HG02623 (cell line): ENCODE measurements at regions not wholly inside any gene's neighbourhood (a gene's known extent, or its start where the extent isn't known, plus 50 kb on each side); places are given as distances from the start of the nearest gene placed in this dataset.

Experiments
- ATAC-seq: cut with Tn5 transposase; IDR thresholded peaks from one replicate; pipeline ENCODE4 v1.9.1; 2021; ENCODE audit warnings: moderate library complexity; ENCODE audit not compliant: unreplicated experiment

DNA sequence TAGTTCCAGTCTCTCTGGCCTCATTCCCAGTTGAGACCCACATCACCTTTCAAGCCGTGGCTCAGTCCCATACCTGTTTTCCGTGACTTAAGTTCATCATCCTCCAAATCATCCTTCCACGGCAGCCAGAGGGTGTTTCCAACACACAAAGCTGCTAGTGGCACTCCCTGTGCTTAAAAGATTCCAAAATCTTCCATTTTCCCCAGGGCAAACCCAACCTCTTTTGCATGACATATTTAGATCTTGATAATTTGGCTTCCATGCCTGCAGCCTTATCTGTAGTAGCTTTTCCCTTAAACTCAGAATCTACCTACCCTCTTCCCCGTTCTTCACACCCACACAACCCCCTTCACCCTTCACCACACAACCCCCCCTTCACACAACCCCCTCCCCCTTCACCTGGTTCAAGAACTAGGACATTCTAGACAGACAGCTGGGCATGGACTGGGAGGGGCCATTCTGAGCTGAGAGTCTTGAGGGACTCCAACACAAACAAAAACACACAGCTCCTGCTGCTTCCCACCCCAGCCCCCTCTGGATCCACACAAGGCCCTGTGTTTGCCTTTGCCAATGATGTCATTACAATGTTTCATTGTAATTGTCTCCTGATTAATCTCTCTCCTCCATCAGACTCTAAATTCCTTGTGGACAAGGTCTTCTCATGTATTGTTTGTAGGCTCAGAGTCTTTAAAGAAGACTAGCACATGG is 268.2 kb downstream of the SH3GL2 start:
- no peak for ATAC-seq

DNA sequence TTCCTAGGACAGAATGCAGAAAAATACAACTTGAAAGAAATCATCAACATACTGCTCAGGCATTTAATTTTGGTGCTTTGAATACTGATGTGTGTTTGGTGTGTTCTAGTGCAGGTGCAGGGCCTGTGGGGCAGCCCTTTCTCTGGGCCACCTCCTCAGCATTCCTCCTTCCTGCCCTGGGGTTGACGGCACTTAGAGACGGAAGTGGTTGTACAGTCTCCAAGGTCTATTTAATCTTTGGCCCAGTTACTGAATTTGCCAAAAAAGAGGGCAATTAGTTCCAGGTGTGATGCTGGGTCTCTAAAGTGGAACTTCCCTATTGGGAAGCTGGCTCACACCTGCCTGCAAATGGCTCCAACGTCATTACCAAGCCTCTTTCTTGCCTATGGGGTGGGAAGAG is 269.0 kb downstream of the SH3GL2 start:
- ATAC-seq, result no peak

DNA sequence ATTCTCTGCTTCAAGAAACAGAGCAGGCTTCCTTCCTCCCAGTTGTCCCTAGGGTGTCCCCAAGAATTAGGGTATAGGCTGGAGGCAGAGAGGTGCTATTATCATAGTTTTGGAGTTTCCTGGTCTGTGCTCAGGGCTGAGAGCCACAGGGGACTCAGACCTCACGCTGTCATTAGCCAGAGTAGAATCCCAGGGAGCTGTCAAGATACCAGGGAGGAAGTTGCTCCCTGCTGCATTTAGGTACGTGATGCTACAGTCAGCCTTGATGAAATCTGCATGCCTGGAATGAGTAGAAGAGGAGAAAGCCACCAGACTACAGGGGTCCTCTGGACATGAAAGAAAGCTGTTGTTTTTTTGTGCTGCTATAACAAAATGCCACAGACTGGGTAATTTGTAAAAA is 273.2 kb downstream of the SH3GL2 start:
- no peak for ATAC-seq

DNA sequence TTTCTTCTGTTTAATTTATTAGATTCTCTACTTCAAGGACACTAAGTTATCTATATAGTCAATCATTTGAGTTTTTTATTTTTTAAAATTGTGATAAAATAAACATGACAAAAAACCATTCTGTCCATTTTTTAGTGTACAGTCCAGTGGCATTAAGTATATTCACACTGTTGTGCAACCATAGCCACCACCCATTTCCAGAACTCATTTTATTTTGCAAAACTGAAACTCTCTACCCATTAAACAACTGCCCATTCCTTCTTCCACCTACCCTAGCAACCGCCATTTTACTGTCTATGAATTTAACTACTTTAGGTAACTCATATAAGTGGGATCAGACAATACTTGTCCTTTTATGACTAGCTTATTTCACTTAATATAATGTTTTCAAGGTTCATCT is 275.6 kb downstream of the SH3GL2 start:
- ATAC-seq, result no peak

DNA sequence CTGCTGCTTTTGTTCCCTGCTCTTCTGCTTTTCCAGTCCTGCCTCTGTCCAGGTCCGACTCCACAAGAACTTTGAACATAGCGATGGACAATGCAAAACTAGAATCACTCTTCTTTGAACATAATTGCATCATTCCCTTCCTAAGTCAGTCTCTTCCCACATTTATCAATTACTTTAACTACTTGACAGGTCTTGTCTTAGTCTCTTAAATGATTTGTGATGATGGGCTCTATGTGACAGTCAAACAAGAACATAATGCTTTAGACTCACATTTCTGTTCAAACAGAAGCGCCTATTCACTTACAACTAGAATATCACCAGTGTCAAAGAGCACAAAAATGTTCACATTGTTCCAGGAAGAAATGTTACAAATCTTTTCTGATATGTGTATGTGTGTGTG is 278.1 kb downstream of the SH3GL2 start:
- no peak for ATAC-seq

DNA sequence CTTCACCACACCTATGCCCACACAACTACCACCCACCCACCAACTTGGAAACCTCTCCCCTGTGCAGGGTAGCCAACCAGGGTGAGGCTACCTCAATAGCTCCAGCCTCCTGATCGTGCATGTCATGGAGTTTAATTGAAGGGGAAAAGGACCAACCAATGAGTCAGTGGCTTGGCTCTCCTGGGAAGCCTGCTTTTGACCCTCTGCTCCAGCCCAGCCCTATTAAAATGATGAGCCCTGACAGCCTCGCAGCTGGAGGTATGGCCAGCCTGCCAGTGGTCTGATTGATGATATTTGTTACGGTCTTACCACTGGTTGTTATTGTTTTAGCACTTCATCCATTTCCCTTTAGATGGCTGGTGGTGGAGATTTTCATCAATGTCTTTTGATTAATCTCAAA is 280.4 kb downstream of the SH3GL2 start:
- ATAC-seq, result no peak

DNA sequence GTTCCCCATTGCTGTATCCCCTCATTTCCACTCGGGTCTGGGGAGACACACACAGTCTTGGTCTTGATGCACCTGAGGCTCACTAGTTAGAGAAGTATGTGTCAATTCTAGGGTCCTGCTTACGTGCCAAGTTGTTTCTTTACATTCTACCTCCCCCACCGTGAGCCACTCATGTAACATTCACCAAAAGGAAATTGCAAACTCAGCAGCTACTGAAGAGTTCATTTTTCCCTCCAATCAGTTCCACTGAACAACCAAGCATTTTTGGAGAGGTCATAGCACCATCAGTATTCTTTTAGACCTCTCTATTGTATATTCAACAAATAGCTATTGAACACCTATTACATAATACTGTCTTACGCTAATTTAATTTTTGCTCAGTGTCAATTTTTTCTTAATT is 281.1 kb downstream of the SH3GL2 start:
- ATAC-seq, result no peak

DNA sequence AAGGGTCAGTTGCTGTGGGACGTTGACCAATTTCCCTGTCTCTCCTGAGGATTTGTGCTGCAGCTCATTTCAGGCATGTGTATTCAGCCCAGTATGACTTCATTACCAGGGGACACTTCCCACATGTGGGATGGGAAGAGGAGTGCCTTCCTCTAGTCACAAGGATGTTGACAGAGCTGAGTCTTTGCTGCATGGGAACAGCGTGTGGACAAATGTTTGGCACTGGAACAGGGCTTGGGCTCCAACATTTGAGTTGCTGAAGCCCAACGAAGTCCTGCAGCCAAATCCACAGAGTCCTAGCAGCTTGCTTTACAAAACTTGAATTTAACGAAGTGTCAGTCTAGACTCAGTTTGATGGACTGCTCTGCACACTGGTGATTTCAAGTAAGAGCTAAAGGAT is 283.2 kb downstream of the SH3GL2 start:
- no peak for ATAC-seq

DNA sequence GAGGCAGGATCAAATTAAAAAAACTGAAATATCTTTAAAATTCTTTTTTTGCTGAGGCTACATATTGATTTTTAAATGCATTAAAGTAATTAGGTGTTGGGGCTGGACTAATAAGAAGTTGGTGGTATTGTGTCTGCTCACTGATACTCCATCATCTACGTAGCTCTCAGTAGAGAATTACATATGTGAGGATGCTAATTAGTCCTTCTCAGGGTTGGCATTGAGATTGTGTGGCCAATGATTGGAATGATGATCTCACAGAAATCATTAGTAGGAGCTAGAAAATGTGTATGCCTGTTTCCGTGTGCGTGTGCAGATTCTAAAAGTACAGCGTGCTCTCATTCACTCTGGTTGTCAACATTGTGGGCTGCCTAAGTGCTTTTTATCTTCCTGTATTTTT is 283.8 kb downstream of the SH3GL2 start:
- ATAC-seq, result no peak

DNA sequence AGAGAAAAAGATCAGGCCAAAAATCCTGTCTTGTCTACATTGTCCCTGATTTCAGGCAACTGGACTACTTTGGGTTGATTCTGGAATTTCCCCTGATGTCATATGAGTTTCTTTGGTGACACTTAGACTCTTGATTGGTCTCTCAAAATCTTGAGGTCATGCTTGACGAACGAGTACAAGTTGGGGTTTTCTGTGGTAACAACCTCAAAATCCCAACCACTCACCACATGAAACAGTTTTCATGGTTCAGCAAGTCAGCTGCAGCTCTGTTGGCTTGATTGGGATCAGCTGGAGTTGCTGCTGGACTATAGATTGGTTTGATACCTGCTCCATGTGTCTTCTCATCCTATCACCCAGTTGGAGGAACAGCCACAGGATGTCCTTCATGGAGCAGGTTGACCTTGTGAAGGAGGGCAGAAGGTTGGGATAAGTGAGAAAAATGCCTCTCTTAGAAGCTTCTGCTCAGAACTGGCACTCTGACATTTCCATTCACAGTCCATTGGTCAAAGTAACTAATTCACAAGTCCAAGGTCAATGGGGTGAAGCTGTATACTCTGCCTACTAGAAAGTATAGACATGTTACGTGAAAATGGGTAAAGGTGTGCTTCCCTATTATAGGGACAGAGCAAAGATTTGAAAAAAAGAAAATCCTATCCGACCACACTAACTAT is 284.5 kb downstream of the SH3GL2 start:
- peak; percentile 82 for ATAC-seq

DNA sequence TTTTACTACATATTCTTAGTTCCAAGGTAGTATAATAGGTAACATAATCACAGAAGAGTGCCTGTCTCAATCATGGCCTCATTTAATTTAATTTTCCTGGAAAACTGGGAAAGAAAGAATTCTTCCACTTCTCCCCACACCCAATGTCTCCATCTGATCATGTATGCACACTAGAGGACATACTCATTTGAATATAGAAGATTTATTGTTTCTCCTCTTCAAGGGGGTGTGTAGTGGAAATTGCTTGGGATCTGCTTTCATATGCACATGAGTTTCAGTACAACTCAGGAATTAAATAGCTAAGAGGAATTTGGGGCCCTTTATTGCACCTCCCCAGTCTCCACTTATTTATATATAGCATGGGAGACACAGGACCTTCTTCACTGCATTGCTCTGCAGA is 285.1 kb downstream of the SH3GL2 start:
- no peak for ATAC-seq

DNA sequence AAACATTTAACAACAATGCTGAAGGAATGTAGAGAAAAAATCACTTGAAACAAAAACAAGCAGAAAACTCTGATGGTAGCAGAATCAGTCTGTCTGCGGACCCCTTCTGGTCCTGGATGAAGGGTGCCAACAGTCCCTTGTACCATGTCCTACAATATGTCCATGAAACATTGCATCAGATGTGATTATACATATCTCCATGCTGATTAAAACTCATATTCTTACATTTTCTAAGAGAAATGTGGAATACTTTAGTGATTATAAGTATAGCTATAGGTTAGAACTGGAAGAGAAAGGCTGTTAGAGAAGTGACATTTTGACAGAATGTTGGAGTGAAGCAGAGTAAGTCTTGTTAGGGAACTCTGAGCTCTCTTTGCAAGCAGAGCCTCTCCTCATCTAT is 286.1 kb downstream of the SH3GL2 start:
- ATAC-seq, result no peak

DNA sequence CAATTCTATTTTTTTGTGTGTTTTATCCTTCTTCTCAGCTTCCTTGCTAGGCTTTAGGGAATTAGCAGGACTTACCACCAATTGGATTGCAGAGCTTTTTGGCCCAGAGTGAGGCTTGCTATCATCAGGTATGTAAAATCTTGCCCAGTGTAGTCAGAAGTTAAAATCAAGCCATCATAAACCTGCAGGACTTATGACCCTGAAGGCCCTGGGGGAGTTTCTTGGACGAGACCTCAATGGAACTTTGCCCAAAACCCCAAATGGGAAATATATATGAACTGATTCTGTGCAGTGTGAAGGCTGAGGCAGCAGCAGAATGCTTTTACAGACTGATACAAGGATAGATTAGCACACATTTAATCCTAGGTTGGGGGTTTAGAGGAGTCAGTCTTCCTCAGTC is 287.0 kb downstream of the SH3GL2 start:
- ATAC-seq, result no peak

DNA sequence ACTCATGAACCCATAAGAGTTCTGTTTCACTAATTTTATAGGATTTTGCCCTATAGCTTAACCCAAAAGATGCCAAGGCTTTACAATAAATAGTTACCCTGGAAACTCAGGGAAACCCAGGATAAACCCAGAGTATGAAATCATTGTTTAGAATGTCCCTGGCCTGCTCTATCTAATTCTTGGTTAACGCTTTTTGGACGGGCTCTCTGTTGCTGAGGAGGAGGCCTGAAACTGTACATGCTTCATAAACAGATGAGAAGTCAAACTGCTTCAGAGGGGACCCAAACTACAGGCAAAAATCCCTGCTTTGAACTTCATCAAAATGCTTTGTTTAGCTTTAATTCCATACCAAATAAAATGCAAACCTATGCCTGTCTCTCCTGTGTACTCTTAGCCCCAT is 291.9 kb downstream of the SH3GL2 start:
- ATAC-seq, result no peak

DNA sequence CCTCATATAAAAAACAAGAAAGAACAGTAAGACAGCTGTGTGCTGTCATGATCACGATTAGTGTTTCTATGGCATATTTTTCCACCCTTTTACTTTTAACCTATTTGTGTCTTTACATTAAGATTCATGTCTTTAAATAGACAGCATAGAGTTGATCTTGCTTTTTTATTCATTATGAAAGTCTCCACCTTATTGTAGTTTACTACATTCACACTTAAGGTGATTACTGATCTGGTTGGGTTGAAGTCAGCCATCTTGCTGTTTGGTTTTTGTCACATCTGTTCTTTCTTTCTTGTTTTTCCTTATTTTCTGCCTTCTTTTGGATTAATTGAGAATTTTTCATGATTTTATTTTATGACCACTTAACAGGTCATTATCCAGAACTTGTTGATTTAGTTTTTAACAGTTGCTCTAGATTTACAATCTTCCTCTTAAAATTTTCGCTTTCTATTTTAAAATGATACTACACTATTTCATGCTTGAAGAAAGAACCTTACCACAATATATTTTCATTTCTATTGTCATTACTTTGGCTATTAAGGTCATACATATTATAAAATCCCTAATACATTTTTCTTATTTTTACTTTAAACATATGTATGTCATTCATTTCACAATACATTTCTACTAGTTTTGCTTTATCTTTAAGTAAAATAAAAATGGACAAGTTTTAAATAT is 292.5 kb downstream of the SH3GL2 start:
- ATAC-seq, result no peak

DNA sequence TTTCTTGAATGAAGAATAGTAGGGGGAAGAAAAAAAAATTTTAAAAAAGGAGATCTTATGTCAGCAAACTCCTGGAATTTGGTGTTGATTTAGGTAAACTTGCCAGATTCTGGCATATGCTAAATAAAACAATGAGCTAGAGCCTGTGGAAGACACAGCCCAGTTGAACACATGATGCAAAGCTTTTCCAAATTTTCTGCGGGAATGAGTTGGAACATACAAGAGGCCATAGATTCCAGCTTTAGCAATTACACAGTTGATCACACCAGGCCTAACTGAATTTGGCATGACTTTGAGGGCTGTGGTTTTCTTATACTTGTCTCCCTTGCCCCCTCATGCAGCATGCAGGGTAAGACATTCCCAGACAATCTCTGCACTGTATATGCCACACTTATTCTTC is 297.0 kb downstream of the SH3GL2 start:
- no peak for ATAC-seq

DNA sequence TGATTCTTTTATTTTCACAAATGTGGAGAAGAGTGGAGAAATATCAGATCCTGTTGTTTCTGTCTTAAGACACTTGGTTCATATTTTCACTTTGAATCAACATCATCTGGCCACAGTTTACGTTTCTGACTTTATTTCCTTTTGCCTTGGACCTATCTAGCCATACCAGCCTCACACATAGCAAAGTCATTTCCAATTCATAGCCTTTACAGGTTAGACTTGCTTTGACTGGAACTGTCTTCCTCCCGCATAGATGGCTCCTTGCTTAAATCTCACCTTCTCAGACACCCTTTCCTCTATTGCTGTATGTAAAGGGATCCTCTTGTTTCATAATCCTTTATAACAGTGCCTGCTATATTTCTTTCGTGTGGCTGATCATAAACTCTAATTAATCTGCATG is 297.8 kb downstream of the SH3GL2 start:
- ATAC-seq, result no peak

DNA sequence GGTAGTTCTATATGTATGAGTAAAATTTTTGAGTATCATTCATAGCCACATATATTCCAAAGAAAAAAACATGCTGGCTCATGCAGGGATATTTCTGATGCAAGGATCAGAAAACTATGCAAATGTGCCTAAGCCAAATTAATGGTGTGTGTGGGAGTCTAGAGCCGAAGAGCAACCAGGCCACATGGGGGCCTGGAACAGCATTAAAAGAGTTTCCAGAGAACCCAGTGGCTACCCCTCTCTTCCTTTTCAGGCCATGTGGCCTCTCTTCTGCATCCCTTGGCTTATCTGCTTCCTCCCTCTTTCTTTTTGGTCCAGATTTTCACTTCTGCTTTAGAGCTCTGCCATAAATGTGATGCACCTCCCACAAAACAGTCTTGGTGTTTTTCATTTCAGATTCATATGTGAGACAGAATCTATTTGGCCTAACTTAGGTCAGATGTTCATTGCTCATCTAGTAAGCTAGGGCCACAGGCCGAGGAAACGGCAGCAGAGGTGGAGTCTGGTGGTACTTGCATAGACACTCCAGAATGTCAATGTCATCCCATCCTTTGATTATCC is 300.0 kb downstream of the SH3GL2 start:
- no peak for ATAC-seq

DNA sequence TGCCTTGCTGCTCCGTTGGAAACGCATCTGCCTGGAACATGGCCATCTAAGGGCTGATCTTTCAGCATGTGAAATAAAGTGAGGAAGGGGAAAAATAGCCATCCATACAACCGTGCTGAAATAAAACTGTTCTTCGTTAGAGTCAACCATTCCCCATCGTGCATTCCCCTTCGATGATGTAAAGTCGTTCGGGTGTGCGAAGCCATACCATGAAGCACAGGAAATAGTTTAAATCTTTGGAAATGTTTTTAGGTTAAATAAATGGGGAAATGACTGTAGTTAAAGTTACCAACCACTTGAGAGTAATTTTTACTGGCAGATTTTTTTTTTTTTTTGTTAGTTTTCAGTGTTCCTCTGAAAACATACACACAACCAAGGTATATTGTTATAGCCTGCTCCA is 302.5 kb downstream of the SH3GL2 start:
- no peak for ATAC-seq

DNA sequence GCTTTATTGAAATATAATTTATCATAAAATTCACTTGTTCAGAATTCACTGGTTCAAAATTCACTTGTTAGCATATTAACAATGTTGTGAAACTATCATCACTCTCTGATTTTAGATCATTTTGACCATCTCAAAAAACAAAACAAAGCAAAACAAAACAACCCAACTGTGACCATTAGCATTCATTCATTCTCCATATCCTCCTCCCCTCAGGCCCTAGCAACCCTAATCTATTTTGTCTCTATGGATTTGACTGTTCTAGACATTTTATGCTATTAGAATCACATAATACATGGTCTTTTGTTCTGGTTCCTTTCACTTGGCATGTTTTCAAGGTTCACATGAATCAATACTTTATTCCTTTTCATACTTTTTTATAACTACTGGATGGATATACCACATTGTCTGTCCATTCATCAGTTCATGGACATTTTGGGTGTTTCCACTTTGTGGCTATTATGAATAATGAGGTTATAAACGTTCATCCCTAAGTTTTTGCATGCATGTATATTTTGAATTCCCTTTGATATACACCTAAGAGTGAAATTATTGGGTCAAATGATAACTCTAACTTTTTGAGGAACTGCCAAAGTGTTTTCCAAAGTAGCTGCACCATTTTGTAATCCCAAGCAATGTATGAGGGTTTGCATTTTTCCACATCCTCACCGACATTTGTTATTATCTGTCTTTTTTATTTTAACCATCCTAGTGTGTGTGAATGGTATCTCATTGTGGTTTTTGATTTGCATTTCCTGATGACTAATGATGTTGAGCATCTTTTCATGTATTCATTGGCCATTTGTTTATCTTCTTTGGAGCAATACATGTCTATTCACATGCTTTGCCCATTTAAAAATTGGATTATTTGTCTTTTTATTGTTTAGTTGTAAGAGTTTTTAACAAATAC is 304.1 kb downstream of the SH3GL2 start:
- no peak for ATAC-seq

DNA sequence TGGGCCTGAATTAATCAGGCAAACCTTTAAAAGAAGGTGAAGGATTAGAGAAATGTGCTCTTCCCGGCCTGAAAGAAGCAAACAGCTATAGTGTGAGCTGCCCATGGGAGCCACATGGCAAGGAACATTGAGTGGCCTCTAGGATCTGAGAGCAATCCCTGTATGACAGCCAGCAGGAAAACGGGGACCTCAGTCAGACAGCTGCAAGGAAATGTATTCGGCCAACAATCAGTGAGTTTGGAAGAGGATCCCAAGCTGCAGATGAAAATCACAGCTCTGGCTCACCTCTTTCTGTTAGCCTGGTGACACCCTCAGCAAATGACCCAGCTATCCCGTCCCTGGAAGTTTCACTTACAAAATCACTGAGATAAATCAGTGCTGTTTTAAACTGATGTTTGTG is 309.2 kb downstream of the SH3GL2 start:
- ATAC-seq, result no peak
